HCT116 (cell line): ENCODE measurements at regions not wholly inside any gene's neighbourhood (a gene's known extent, or its start where the extent isn't known, plus 50 kb on each side); places are given as distances from the start of the nearest gene placed in this dataset.

Experiments
- ATAC-seq: fragments of 200-7000 bp; cut with Tn5 transposase; 2 replicates; pipeline ENCODE4 v1.9.1; 2020; ENCODE audit warnings: mild to moderate bottlenecking, moderate library complexity
- BruUV-seq: library from RNA; stranded (reverse); fragments of 400-500 nt; replicated peaks from 2 replicates; lab custom pipeline; 2021; lab: Mats Ljungman, UMichigan
- CTCF ChIA-PET: fragments of 300-600 bp; sonication (Branson Sonifier 250); formaldehyde crosslinking; loops from one replicate; lab custom pipeline; 2021; ENCODE audit warnings: antibody characterized with exemption; lab: Charles Lee
- POLR2A ChIA-PET: fragments of 300-600, 350-600 bp; sonication (Branson Sonifier 250); formaldehyde crosslinking; loops from one replicate; lab custom pipeline; 2021; ENCODE audit warnings: antibody characterized with exemption; lab: Charles Lee
- RAD21 ChIA-PET, 2 experiments: fragments of 300-600 bp; sonication (Branson Sonifier 250); formaldehyde crosslinking; loops; one replicate each; lab custom pipeline; 2023; ENCODE audit warnings: low total read pairs in 2 of 2; ENCODE audit not compliant: uncharacterized antibody in 2 of 2, unreplicated experiment in 2 of 2, low non-redundant PET in 1 of 2; lab: Charles Lee
- DNase-seq: peaks from one replicate; pipeline ENCODE4 v3.0.0-alpha.2; 2010; ENCODE audit warnings: low read depth, low spot score
- H2AFZ ChIP-seq: fragments of 200-600 bp; shearing (Covaris generic), sonication (generic); 2 replicates; pipeline ENCODE4 v1.6.1; 2017; ENCODE audit warnings: low read depth, mixed run types, mixed read lengths, antibody characterized with exemption, low read length; ENCODE audit not compliant: poor library complexity, severe bottlenecking
- H3K27ac ChIP-seq: 2 replicates; pipeline ENCODE4 v1.5.1; 2012; ENCODE audit warnings: low read depth, low read length
- H3K27me3 ChIP-seq: fragments of 200-600 bp; sonication (generic); 2 replicates; pipeline ENCODE4 v1.6.1; 2016; ENCODE audit warnings: mixed run types, low read length, mixed read lengths; ENCODE audit not compliant: insufficient read depth
- H3K36me3 ChIP-seq, 2 experiments: fragments of 200-500 bp in 1 of 2; fragments of 200-600 bp in 1 of 2; sonication (Bioruptor generic) in 1 of 2; sonication (generic) in 1 of 2; 2 replicates each; pipeline versions ENCODE4 v1.5.1 to v1.6.1; 2014 to 2016; ENCODE audit warnings: low read length in 2 of 2, inconsistent platforms in 1 of 2, mixed read lengths in 1 of 2, mixed run types in 1 of 2; ENCODE audit not compliant: insufficient read depth in 2 of 2, control insufficient read depth in 1 of 2
- H3K4me1 ChIP-seq, 2 experiments: fragments of 200-600 bp in 1 of 2; sonication (generic) in 1 of 2; 2 replicates each; pipeline versions ENCODE4 v1.5.1 to v1.6.1; 2012 to 2017; ENCODE audit warnings: low read length in 2 of 2, inconsistent platforms in 1 of 2, mild to moderate bottlenecking in 1 of 2, mixed read lengths in 1 of 2, mixed run types in 1 of 2, moderate library complexity in 1 of 2; ENCODE audit not compliant: insufficient read depth in 2 of 2, control insufficient read depth in 1 of 2
- H3K4me2 ChIP-seq: fragments of 200-600 bp; sonication (generic); 2 replicates; pipeline ENCODE4 v1.6.1; 2017; ENCODE audit warnings: mixed run types, low read length, mixed read lengths
- H3K4me3 ChIP-seq, 2 experiments: fragments of 200-600 bp in 1 of 2; sonication (generic) in 1 of 2; replicated peaks in 1 of 2; 2 replicates each; pipeline ENCODE4 v1.5.1; 2011 to 2016; ENCODE audit warnings: low read length in 2 of 2, control low read depth in 1 of 2, low read depth in 1 of 2, mild to moderate bottlenecking in 1 of 2, mixed read lengths in 1 of 2, mixed run types in 1 of 2
- H3K79me2 ChIP-seq: fragments of 200-600 bp; sonication (generic); 2 replicates; pipeline ENCODE4 v1.6.1; 2017; ENCODE audit warnings: mild to moderate bottlenecking, mixed run types, low read length, moderate library complexity, mixed read lengths; ENCODE audit not compliant: insufficient read depth
- H3K9ac ChIP-seq: fragments of 200-600 bp; sonication (generic); 2 replicates; pipeline ENCODE4 v1.6.1; 2016; ENCODE audit warnings: low read length, mixed read lengths
- H3K9me2 ChIP-seq: fragments of 200-600 bp; sonication (generic), shearing (Covaris generic); 2 replicates; pipeline ENCODE4 v1.6.1; 2017; ENCODE audit warnings: mixed run types, mild to moderate bottlenecking, moderate library complexity; ENCODE audit not compliant: insufficient read depth
- H3K9me3 ChIP-seq, 2 experiments: fragments of 200-500 bp in 1 of 2; fragments of 200-600 bp in 1 of 2; sonication (Bioruptor generic) in 1 of 2; sonication (generic) in 1 of 2; 2 replicates each; pipeline ENCODE4 v1.6.1; 2014 to 2017; ENCODE audit warnings: low read length in 2 of 2, mixed read lengths in 2 of 2, inconsistent platforms in 1 of 2, low read depth in 1 of 2, mild to moderate bottlenecking in 1 of 2, mixed run types in 1 of 2, moderate library complexity in 1 of 2; ENCODE audit not compliant: control insufficient read depth in 1 of 2, insufficient read depth in 1 of 2
- H4K20me1 ChIP-seq: fragments of 200-600 bp; sonication (generic), shearing (Covaris generic); 2 replicates; pipeline ENCODE4 v1.6.1; 2017; ENCODE audit warnings: mixed run types, mild to moderate bottlenecking, moderate library complexity; ENCODE audit not compliant: insufficient read depth
- CEBPB ChIP-seq: IDR thresholded peaks from 2 replicates; pipeline ENCODE4 v1.6.1; 2012; ENCODE audit warnings: low read depth
- EGR1 ChIP-seq: IDR thresholded peaks from 2 replicates; pipeline ENCODE4 v1.6.1; 2012; ENCODE audit warnings: low read depth
- EZH2phosphoT487 ChIP-seq: fragments of 200-600 bp; IDR thresholded peaks from 2 replicates; pipeline ENCODE4 v1.6.1; 2018; ENCODE audit warnings: antibody characterized with exemption, borderline replicate concordance
- JUND ChIP-seq: IDR thresholded peaks from 2 replicates; pipeline ENCODE4 v1.6.1; 2012
- POLR2A ChIP-seq: IDR thresholded peaks from 2 replicates; pipeline ENCODE4 v1.7.0; 2011; ENCODE audit warnings: borderline replicate concordance; ENCODE audit not compliant: insufficient read depth, insufficient read length; ENCODE audit errors: extremely low read depth
- RAD21 ChIP-seq: IDR thresholded peaks from 2 replicates; pipeline ENCODE4 v1.6.1; 2012; ENCODE audit warnings: low read depth, mild to moderate bottlenecking
- intact Hi-C: fragments of 100-400 bp; cut with micrococcal nuclease; formaldehyde crosslinking; loops from 2 replicates; pipeline ENCODE4 v1.10.0; 2022

GRCh38 chr4:23978002-23978401, 88.2 kb upstream of the PPARGC1A start:
- ATAC-seq, result no peak
- H3K27me3 ChIP-seq, result no peaks in the 10 kb centered on the region
- ChIA-PET RAD21 (no interaction called here), CTCF (no interaction called here), POLR2A (no interaction called here)
- no peak overlapping the region for H2AFZ ChIP-seq
- no peak overlapping the region for H3K4me3 ChIP-seq
- H3K4me2 ChIP-seq, result no peak overlapping the region
- intact Hi-C loops, result no loop called here
- no peaks in the 10 kb centered on the region for H3K9me2 ChIP-seq
- H3K27ac ChIP-seq, result no peak overlapping the region
- H4K20me1 ChIP-seq, result no peaks in the 10 kb centered on the region
- DNase-seq, result no peak
- no peaks in the 10 kb centered on the region for H3K36me3 ChIP-seq
- peaks cover 5 to 8% of the 10 kb centered on the region in 2 experiments; a peak in 2 of 4 replicates for H3K9me3 ChIP-seq
- no peaks in the 10 kb centered on the region for H3K79me2 ChIP-seq
- no TSS peak for BruUV-seq
- TF ChIP-seq JUND, result no peak
- no peaks in the 10 kb centered on the region for H3K4me1 ChIP-seq
- H3K9ac ChIP-seq, result no peak overlapping the region

DNA sequence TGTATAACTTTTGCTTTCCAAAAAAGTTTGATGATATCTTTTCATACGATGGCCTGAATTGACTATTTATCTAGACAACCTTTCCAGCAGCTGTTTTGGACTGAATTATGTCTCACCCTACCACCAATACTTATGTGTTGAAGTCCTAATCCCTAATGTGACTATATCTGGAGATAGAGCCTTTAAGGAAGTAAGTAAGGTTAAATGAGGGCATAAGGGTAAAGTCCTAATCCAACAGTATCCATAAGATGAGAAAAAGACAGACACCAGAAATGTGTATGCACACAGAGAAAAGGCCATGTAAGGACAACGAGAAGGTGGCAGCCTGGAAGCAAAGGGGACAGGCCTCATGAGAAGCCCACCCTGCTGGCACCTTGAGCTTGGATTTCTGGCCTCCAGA, 86.6 kb upstream of the PPARGC1A start:
- H3K9ac ChIP-seq, result no peak overlapping the region
- no peak overlapping the region for H3K4me2 ChIP-seq
- no peak overlapping the region for H2AFZ ChIP-seq
- no peak overlapping the region for H3K27ac ChIP-seq
- RAD21 ChIA-PET, result no interaction called here
- H3K27me3 ChIP-seq, result no peaks in the 10 kb centered on the region
- no peaks in the 10 kb centered on the region for H4K20me1 ChIP-seq
- ATAC-seq, result no peak
- POLR2A ChIA-PET, result no interaction called here
- H3K9me2 ChIP-seq, result no peaks in the 10 kb centered on the region
- H3K36me3 ChIP-seq, result no peaks in the 10 kb centered on the region
- TF ChIP-seq CEBPB, result no peak
- no peak for TF ChIP-seq POLR2A
- TF ChIP-seq EGR1, result no peak
- no peak for TF ChIP-seq EZH2phosphoT487
- TF ChIP-seq RAD21, result no peak
- TF ChIP-seq, all 23 proteins: peak for 0
- Histone ChIP-seq H3K4me1 (no peaks in the 10 kb centered on the region), H3K4me3 (no peak overlapping the region), H3K9me3 (peaks cover 0 to 7% of the 10 kb centered on the region in 2 experiments; a peak in 2 of 4 replicates), H3K79me2 (no peaks in the 10 kb centered on the region)
- DNase-seq, result no peak
- intact Hi-C loops, result no loop called here
- CTCF ChIA-PET, result no interaction called here
- BruUV-seq, result no TSS peak
